ACC112 (cell line): ENCODE measurements at regions not wholly inside any gene's neighbourhood (a gene's known extent, or its start where the extent isn't known, plus 50 kb on each side); places are given as distances from the start of the nearest gene placed in this dataset.

Experiments
- H2AFZ ChIP-seq: fragments of 200-600 bp; sonication (generic); one replicate; pipeline ENCODE4 v1.6.0; 2017; ENCODE audit warnings: antibody characterized with exemption, low read length; ENCODE audit not compliant: unreplicated experiment
- H3K27ac ChIP-seq: fragments of 200-600 bp; sonication (generic); 2 replicates; pipeline ENCODE4 v1.5.1; 2014; ENCODE audit warnings: low read depth, mild to moderate bottlenecking, antibody characterized with exemption, low read length, moderate library complexity
- H3K27me3 ChIP-seq: fragments of 200-600 bp; sonication (generic); 2 replicates; pipeline ENCODE4 v1.6.1; 2014; ENCODE audit warnings: mild to moderate bottlenecking, antibody characterized with exemption, low read length, moderate library complexity, mixed read lengths; ENCODE audit not compliant: insufficient read depth
- H3K36me3 ChIP-seq: fragments of 200-600 bp; sonication (generic); 2 replicates; pipeline ENCODE4 v1.6.1; 2016; ENCODE audit warnings: mild to moderate bottlenecking, antibody characterized with exemption, low read length, moderate library complexity, mixed read lengths; ENCODE audit not compliant: insufficient read depth
- H3K4me1 ChIP-seq: fragments of 200-600 bp; sonication (generic); one replicate; pipeline ENCODE4 v1.6.1; 2016; ENCODE audit warnings: low read length, mixed read lengths; ENCODE audit not compliant: insufficient read depth, unreplicated experiment, control insufficient read depth
- H3K4me3 ChIP-seq: fragments of 200-600 bp; sonication (generic); 2 replicates; pipeline ENCODE4 v1.5.1; 2014; ENCODE audit warnings: mild to moderate bottlenecking, low read depth, low read length
- H3K79me2 ChIP-seq: fragments of 200-600 bp; sonication (generic); one replicate; pipeline ENCODE4 v1.6.0; 2016; ENCODE audit warnings: low read length; ENCODE audit not compliant: control insufficient read depth, unreplicated experiment, insufficient read depth

- H3K79me2 ChIP-seq = no peaks in the 10 kb centered on the region
- no peaks in the 10 kb centered on the region for H3K36me3 ChIP-seq
- no peaks in the 10 kb centered on the region for H3K4me1 ChIP-seq
- no peak overlapping the region for H3K4me3 ChIP-seq
- H3K27me3 ChIP-seq = no peaks in the 10 kb centered on the region
- H2AFZ ChIP-seq = no peak overlapping the region
- no peak overlapping the region for H3K27ac ChIP-seq
These were observed 607.9 kb upstream of the ID2 start for GRCh38 chr2:8073916-8074315.

DNA sequence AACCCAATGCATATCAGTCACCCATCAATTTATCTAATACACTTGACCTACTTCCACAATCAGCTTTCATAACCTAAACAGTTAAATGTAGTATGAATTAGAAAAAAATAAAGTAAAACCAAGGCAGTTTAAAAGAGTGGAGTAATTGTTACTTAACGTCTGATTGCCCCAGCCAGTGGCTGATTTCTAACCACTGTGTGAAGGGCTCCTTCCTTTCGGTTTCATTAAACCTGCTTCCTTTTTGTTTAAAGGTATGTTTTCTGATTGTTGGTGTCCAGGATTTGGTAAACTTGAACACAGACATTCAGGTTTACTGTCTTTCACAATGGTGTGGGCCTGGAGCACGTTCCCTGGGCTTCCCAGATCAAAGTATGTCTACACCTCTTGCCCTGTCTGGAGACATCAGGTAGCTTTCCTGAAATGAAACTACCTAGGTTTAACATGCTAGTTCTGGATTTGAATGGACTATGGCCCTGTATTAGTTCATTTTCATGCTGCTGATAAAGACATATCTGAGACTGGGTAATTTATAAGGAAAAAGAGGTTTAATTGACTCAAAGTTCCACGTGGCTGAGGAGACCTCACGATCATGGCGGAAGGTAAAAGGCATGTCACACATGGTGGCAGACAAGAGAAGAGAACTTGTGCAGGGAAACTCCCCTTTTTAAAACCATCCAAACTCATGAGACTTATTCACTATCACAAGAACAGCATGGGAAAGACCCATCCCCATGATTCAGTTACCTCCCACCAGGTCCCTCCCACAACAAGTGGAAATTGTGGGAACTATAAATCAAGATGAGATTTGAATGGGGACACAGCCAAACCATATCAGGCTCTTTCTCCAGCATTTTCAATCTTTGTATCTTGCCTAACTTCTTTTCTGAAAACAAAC, 605.2 kb upstream of the ID2 start:
- no peak overlapping the region for H2AFZ ChIP-seq
- H3K4me3 ChIP-seq = no peak overlapping the region
- H3K79me2 ChIP-seq = no peaks in the 10 kb centered on the region
- no peaks in the 10 kb centered on the region for H3K4me1 ChIP-seq
- H3K27me3 ChIP-seq = no peaks in the 10 kb centered on the region
- no peak overlapping the region for H3K27ac ChIP-seq
- no peaks in the 10 kb centered on the region for H3K36me3 ChIP-seq

GRCh38 chr2:8078705-8079104, 603.2 kb upstream of the ID2 start:
- no peak overlapping the region for H3K4me3 ChIP-seq
- no peaks in the 10 kb centered on the region for H3K79me2 ChIP-seq
- H3K36me3 ChIP-seq = no peaks in the 10 kb centered on the region
- no peak overlapping the region for H2AFZ ChIP-seq
- no peaks in the 10 kb centered on the region for H3K4me1 ChIP-seq
- H3K27me3 ChIP-seq = no peaks in the 10 kb centered on the region
- H3K27ac ChIP-seq = no peak overlapping the region

DNA sequence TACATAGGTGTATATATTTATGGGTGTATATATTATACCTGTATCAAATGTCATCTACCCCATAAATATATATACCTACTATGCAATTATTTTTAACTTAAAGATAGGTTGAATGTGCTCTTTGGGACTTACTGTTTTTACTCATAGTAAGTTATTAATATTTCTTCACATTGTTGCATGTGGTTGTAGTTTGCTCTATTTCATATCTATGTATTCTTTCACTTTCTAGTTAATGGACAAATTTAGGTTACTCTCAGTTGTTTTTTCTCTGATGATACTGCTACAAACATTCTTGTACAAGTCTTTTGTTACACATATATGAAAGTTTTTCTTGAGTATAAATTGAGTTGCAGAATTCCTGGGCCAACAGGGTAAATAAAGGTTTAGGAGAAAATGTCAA, 601.8 kb upstream of the ID2 start:
- H2AFZ ChIP-seq = no peak overlapping the region
- no peaks in the 10 kb centered on the region for H3K4me1 ChIP-seq
- H3K4me3 ChIP-seq = no peak overlapping the region
- H3K79me2 ChIP-seq = no peaks in the 10 kb centered on the region
- H3K27me3 ChIP-seq = no peaks in the 10 kb centered on the region
- no peaks in the 10 kb centered on the region for H3K36me3 ChIP-seq
- no peak overlapping the region for H3K27ac ChIP-seq

- no peak overlapping the region for H3K27ac ChIP-seq
- H3K4me1 ChIP-seq = peaks cover 2% of the 10 kb centered on the region
- no peak overlapping the region for H2AFZ ChIP-seq
- no peaks in the 10 kb centered on the region for H3K36me3 ChIP-seq
- H3K4me3 ChIP-seq = no peak overlapping the region
- H3K79me2 ChIP-seq = no peaks in the 10 kb centered on the region
- no peaks in the 10 kb centered on the region for H3K27me3 ChIP-seq
These were observed 600.7 kb upstream of the ID2 start for GRCh38 chr2:8081130-8081529.

GRCh38 chr2:8082840-8083239, 599.0 kb upstream of the ID2 start:
- H3K27ac ChIP-seq = no peak overlapping the region
- H3K4me3 ChIP-seq = no peak overlapping the region
- H3K36me3 ChIP-seq = no peaks in the 10 kb centered on the region
- peaks cover 17% of the 10 kb centered on the region for H3K4me1 ChIP-seq
- no peak overlapping the region for H2AFZ ChIP-seq
- no peaks in the 10 kb centered on the region for H3K27me3 ChIP-seq
- H3K79me2 ChIP-seq = no peaks in the 10 kb centered on the region

DNA sequence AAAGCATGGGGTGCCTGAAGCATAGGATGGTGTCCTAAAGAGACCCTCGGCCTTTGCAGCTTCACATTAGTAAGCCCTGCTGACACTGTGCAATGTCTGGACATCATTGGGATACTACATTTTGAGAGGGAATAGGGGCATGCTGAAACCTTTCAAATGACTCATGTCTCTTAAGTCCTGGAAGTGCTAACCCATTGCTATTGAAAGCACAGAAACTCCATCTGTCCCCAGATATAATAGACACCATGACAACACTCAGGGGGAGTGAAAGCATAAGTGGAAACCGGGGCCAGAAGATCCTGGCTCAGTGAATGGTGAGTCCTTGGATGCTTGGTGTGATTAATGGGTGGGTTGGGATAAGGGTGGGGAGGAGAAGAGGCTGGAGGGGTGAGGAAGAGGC, 595.5 kb upstream of the ID2 start:
- Histone ChIP-seq H3K27ac (peak overlapping the region; percentile 73), H3K4me3 (no peak overlapping the region), H3K4me1 (peaks cover 48% of the 10 kb centered on the region), H2AFZ (no peak overlapping the region), H3K36me3 (no peaks in the 10 kb centered on the region), H3K27me3 (no peaks in the 10 kb centered on the region), H3K79me2 (no peaks in the 10 kb centered on the region)

- Histone ChIP-seq H3K27me3 (no peaks in the 10 kb centered on the region), H3K27ac (peak overlapping the region; percentile 73), H3K4me3 (peak overlapping the region; percentile 17; the same call in 1 of the 2 replicates), H3K4me1 (peaks cover 52% of the 10 kb centered on the region), H3K79me2 (no peaks in the 10 kb centered on the region), H2AFZ (no peak overlapping the region), H3K36me3 (no peaks in the 10 kb centered on the region)
These were observed 594.9 kb upstream of the ID2 start for GRCh38 chr2:8086796-8087479.

DNA sequence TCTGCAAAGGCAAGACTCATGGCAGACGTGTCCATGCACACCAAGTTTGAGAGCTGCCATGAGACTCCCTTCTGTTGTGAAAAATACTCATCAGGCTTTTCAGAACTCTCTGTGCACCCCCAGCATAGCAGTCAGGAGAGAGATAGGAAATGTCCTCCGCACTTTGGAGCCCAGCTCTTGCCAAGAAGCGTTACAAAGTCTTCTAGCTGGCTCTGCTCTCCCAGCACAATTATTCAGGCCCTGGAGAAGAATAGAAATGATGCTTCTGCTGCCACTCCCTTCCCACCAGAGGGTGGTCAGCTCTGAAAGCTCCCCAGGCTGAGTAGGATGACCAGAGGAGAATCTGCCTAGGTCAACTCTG, 594.4 kb upstream of the ID2 start:
- Histone ChIP-seq H3K27me3 (no peaks in the 10 kb centered on the region), H3K4me3 (peak overlapping the region; percentile 17; the same call in 1 of the 2 replicates), H3K27ac (peak overlapping the region; percentile 73), H2AFZ (no peak overlapping the region), H3K36me3 (no peaks in the 10 kb centered on the region), H3K4me1 (peaks cover 52% of the 10 kb centered on the region), H3K79me2 (no peaks in the 10 kb centered on the region)

DNA sequence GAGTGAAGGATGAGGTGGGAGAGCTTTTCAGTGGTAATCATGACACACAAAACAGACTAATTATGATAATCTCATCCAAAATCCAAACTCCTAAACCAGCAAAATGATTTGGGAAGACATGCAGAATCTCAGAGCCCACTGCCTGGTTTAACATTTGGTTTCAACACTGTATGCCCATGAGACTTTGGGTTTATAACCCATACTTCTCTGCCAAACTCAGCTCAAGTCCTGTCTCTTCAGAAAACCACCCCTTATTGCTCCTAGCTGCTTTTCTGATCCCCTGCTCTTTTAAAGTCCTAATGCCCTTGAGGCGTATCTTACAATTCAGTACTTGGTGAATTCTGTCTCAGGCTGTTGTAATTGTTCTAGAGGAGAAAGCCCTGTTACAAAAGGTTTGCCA, 593.0 kb upstream of the ID2 start:
- H3K27me3 ChIP-seq = no peaks in the 10 kb centered on the region
- no peaks in the 10 kb centered on the region for H3K79me2 ChIP-seq
- peaks cover 52% of the 10 kb centered on the region for H3K4me1 ChIP-seq
- H2AFZ ChIP-seq = no peak overlapping the region
- no peaks in the 10 kb centered on the region for H3K36me3 ChIP-seq
- H3K27ac ChIP-seq = peak overlapping the region; percentile 37; the same call in 1 of the 2 replicates
- no peak overlapping the region for H3K4me3 ChIP-seq

DNA sequence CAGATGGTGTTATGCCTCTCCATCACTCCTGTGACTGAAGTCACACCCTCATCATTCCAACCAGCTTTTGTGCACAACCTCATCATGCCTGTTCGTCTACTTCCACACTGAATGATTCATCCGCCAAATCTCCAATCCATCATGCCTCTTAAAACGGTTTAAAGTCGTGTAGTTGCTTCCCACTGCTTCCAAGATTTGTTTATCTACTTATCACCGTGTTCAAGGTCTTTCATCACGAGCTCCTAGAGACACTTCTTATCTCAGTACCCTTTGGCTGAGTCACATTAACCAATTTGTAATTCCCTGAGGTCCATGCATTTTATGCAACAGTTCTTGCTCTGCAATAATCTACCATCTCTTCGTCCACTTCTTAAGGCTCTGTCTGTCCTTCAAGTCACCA, 592.3 kb upstream of the ID2 start:
- H3K4me1 ChIP-seq = peaks cover 52% of the 10 kb centered on the region
- H2AFZ ChIP-seq = no peak overlapping the region

More for the DNA sequence above, 592.3 kb upstream of the ID2 start:
- Histone ChIP-seq H3K79me2 (no peaks in the 10 kb centered on the region), H3K27me3 (no peaks in the 10 kb centered on the region), H3K27ac (peak overlapping the region; percentile 84; the same call in 1 of the 2 replicates), H3K4me3 (no peak overlapping the region), H3K36me3 (no peaks in the 10 kb centered on the region)
